ENCODE measurements at regions not wholly inside any gene's neighbourhood (a gene's known extent, or its start where the extent isn't known, plus 50 kb on each side); places are given as distances from the start of the nearest gene placed in this dataset.

DNA sequence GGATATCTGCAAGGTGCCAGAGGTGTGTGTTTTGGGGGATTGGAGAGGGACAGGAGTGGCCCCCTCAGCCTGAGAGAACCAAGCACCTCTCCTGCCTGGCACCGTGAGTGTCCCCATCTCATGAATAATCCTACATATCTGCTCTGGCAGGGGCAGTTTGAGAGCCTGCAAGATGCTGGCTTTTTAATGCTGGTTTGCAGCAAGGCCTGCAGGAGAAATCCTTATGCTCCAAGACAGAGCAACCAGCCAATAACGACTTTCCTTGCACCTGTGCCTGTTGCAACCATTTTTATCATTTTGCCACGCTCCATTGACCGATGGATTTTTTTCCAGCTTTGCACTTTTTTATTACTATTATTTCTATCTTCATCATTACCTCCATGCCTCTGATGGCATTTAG, 259.4 kb upstream of the SKOR2 start:
- Mint-ChIP-seq H3K27me3 (peaks cover 5% of the 10 kb centered on the region), H3K4me3 (no peak overlapping the region), H3K36me3 (ENCODE audit: low read depth) (no peaks in the 10 kb centered on the region), H3K9me3 (no peaks in the 10 kb centered on the region), H3K4me1 (ENCODE audit: low read depth) (no peaks in the 10 kb centered on the region), H3K27ac (no peak overlapping the region)
- CTCF ChIA-PET: no interaction called here
- DNase-seq: no peak
- TF ChIP-seq, protein P1, sequence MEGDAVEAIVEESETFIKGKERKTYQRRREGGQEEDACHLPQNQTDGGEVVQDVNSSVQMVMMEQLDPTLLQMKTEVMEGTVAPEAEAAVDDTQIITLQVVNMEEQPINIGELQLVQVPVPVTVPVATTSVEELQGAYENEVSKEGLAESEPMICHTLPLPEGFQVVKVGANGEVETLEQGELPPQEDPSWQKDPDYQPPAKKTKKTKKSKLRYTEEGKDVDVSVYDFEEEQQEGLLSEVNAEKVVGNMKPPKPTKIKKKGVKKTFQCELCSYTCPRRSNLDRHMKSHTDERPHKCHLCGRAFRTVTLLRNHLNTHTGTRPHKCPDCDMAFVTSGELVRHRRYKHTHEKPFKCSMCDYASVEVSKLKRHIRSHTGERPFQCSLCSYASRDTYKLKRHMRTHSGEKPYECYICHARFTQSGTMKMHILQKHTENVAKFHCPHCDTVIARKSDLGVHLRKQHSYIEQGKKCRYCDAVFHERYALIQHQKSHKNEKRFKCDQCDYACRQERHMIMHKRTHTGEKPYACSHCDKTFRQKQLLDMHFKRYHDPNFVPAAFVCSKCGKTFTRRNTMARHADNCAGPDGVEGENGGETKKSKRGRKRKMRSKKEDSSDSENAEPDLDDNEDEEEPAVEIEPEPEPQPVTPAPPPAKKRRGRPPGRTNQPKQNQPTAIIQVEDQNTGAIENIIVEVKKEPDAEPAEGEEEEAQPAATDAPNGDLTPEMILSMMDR (IDR thresholded peaks at IDR 0.05): no peak
- intact Hi-C loops (cut with micrococcal nuclease): no loop called here
- POLR2A ChIA-PET: no interaction called here
- ATAC-seq: no peak

- TF ChIP-seq, protein P1 (IDR thresholded peaks at IDR 0.05): no peak
- Mint-ChIP-seq H3K27me3 (peaks cover 1% of the 10 kb centered on the region), H3K27ac (no peak overlapping the region), H3K4me1 (ENCODE audit: low read depth) (no peaks in the 10 kb centered on the region), H3K9me3 (no peaks in the 10 kb centered on the region), H3K4me3 (no peak overlapping the region), H3K36me3 (ENCODE audit: low read depth) (no peaks in the 10 kb centered on the region)
- intact Hi-C loops (cut with micrococcal nuclease): no loop called here
- ATAC-seq (no peak), DNase-seq (no peak)
- ChIA-PET CTCF (no interaction called here), POLR2A (no interaction called here)
Measured at GRCh38 chr18:47507651-47508050, 256.2 kb upstream of the SKOR2 start.

GRCh38 chr18:47506897-47507296, 255.4 kb upstream of the SKOR2 start:
- Mint-ChIP-seq H3K27ac (no peak overlapping the region), H3K27me3 (peaks cover 1% of the 10 kb centered on the region), H3K4me1 (ENCODE audit: low read depth) (no peaks in the 10 kb centered on the region), H3K4me3 (no peak overlapping the region), H3K9me3 (no peaks in the 10 kb centered on the region), H3K36me3 (ENCODE audit: low read depth) (no peaks in the 10 kb centered on the region)
- ChIA-PET CTCF (no interaction called here), POLR2A (no interaction called here)
- ATAC-seq (no peak), DNase-seq (no peak)
- TF ChIP-seq, protein P1 (IDR thresholded peaks at IDR 0.05): no peak
- intact Hi-C loops (cut with micrococcal nuclease): no loop called here

DNA sequence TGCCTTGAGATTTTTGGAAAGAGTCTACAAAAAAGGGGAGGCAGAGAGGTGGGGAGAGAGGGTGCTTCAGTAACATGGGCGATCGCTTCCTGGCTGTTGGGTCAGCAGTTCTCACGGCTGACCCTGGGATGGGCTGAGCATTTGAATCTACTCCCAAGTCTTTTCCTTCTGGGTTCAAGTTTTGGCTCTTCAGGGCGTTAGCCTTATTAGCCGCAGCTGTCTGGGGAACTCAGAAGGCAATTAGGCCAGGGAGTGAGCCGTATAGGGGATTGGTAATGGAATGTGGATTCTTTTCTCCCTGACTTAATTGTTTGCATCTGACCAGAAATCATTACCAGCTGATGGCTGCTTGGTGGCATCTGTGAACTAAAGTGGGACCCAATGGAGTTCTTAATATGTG, 250.5 kb upstream of the SKOR2 start:
- H3K4me1 Mint-ChIP-seq (ENCODE audit: low read depth): no peaks in the 10 kb centered on the region
- peaks cover 1% of the 10 kb centered on the region for H3K27me3 Mint-ChIP-seq
- ChIA-PET POLR2A (no interaction called here), CTCF (no interaction called here)
- no peaks in the 10 kb centered on the region for H3K9me3 Mint-ChIP-seq
- DNase-seq (no peak), ATAC-seq (no peak)
- no peak overlapping the region for H3K27ac Mint-ChIP-seq
- intact Hi-C loops (cut with micrococcal nuclease): no loop called here
- no peak overlapping the region for H3K4me3 Mint-ChIP-seq
- TF ChIP-seq, protein P1 (IDR thresholded peaks at IDR 0.05): no peak
- no peaks in the 10 kb centered on the region for H3K36me3 Mint-ChIP-seq (ENCODE audit: low read depth)

GRCh38 chr18:47500930-47501329, 249.5 kb upstream of the SKOR2 start:
- CTCF ChIA-PET: no interaction called here
- no peaks in the 10 kb centered on the region for H3K36me3 Mint-ChIP-seq (ENCODE audit: low read depth)
- no peak overlapping the region for H3K27ac Mint-ChIP-seq
- DNase-seq (no peak), ATAC-seq (no peak)
- peaks cover 1% of the 10 kb centered on the region for H3K27me3 Mint-ChIP-seq
- intact Hi-C loops (cut with micrococcal nuclease): no loop called here
- TF ChIP-seq, protein P1 (IDR thresholded peaks at IDR 0.05): no peak
- H3K4me1 Mint-ChIP-seq (ENCODE audit: low read depth): no peaks in the 10 kb centered on the region
- POLR2A ChIA-PET: no interaction called here
- H3K9me3 Mint-ChIP-seq: no peaks in the 10 kb centered on the region
- no peak overlapping the region for H3K4me3 Mint-ChIP-seq
